ENCODE measurements at regions not wholly inside any gene's neighbourhood (a gene's known extent, or its start where the extent isn't known, plus 50 kb on each side); places are given as distances from the start of the nearest gene placed in this dataset.

- no peak for DNase-seq
- H3K9me3 ChIP-seq (ENCODE audit: control insufficient read depth, low read length), result no peaks in the 10 kb centered on the region
- H3K4me1 ChIP-seq (ENCODE audit: control insufficient read depth, insufficient read depth, low read length, poor library complexity, severe bottlenecking), result no peaks in the 10 kb centered on the region
- no peaks in the 10 kb centered on the region for H3K36me3 ChIP-seq (ENCODE audit: control insufficient read depth, insufficient read depth, low read length)
- no peaks in the 10 kb centered on the region for H3K27me3 ChIP-seq (replicated peaks; ENCODE audit: control insufficient read depth, insufficient read depth, low read length, poor library complexity, severe bottlenecking)
- H3K4me3 ChIP-seq (ENCODE audit: insufficient read depth, low read depth, low read length, poor library complexity, severe bottlenecking), result no peak overlapping the region
- H3K27ac ChIP-seq (ENCODE audit: insufficient read depth, low read length, poor library complexity, severe bottlenecking), result no peak overlapping the region
Measured at GRCh38 chr4:112002248-112002661, 143.0 kb upstream of the FAM241A start.

GRCh38 chr4:112003231-112003907 lies 141.9 kb upstream of the FAM241A start:
- Histone ChIP-seq H3K9me3 (ENCODE audit: control insufficient read depth, low read length) (no peaks in the 10 kb centered on the region), H3K4me3 (ENCODE audit: insufficient read depth, low read depth, low read length, poor library complexity, severe bottlenecking) (no peak overlapping the region), H3K36me3 (ENCODE audit: control insufficient read depth, insufficient read depth, low read length) (no peaks in the 10 kb centered on the region), H3K27ac (ENCODE audit: insufficient read depth, low read length, poor library complexity, severe bottlenecking) (no peak overlapping the region), H3K27me3 (replicated peaks; ENCODE audit: control insufficient read depth, insufficient read depth, low read length, poor library complexity, severe bottlenecking) (no peaks in the 10 kb centered on the region), H3K4me1 (ENCODE audit: control insufficient read depth, insufficient read depth, low read length, poor library complexity, severe bottlenecking) (no peaks in the 10 kb centered on the region)
- no peak for DNase-seq

- Histone ChIP-seq H3K27ac (ENCODE audit: insufficient read depth, low read length, poor library complexity, severe bottlenecking) (no peak overlapping the region), H3K27me3 (replicated peaks; ENCODE audit: control insufficient read depth, insufficient read depth, low read length, poor library complexity, severe bottlenecking) (no peaks in the 10 kb centered on the region), H3K4me3 (ENCODE audit: insufficient read depth, low read depth, low read length, poor library complexity, severe bottlenecking) (no peak overlapping the region), H3K36me3 (ENCODE audit: control insufficient read depth, insufficient read depth, low read length) (no peaks in the 10 kb centered on the region), H3K9me3 (ENCODE audit: control insufficient read depth, low read length) (no peaks in the 10 kb centered on the region), H3K4me1 (ENCODE audit: control insufficient read depth, insufficient read depth, low read length, poor library complexity, severe bottlenecking) (no peaks in the 10 kb centered on the region)
- DNase-seq, result no peak
Measured at GRCh38 chr4:112005027-112005426, 140.2 kb upstream of the FAM241A start.

- Histone ChIP-seq H3K9me3 (ENCODE audit: control insufficient read depth, low read length) (no peaks in the 10 kb centered on the region), H3K27me3 (replicated peaks; ENCODE audit: control insufficient read depth, insufficient read depth, low read length, poor library complexity, severe bottlenecking) (no peaks in the 10 kb centered on the region), H3K27ac (ENCODE audit: insufficient read depth, low read length, poor library complexity, severe bottlenecking) (no peak overlapping the region), H3K4me1 (ENCODE audit: control insufficient read depth, insufficient read depth, low read length, poor library complexity, severe bottlenecking) (no peaks in the 10 kb centered on the region), H3K36me3 (ENCODE audit: control insufficient read depth, insufficient read depth, low read length) (no peaks in the 10 kb centered on the region), H3K4me3 (ENCODE audit: insufficient read depth, low read depth, low read length, poor library complexity, severe bottlenecking) (no peak overlapping the region)
- DNase-seq, result no peak
Measured at GRCh38 chr4:112007391-112007790, 137.9 kb upstream of the FAM241A start.

- DNase-seq, result no peak
- H3K27me3 ChIP-seq (replicated peaks; ENCODE audit: control insufficient read depth, insufficient read depth, low read length, poor library complexity, severe bottlenecking), result no peaks in the 10 kb centered on the region
- H3K9me3 ChIP-seq (ENCODE audit: control insufficient read depth, low read length), result no peaks in the 10 kb centered on the region
- no peak overlapping the region for H3K27ac ChIP-seq (ENCODE audit: insufficient read depth, low read length, poor library complexity, severe bottlenecking)
- H3K4me3 ChIP-seq (ENCODE audit: insufficient read depth, low read depth, low read length, poor library complexity, severe bottlenecking), result no peak overlapping the region
- no peaks in the 10 kb centered on the region for H3K4me1 ChIP-seq (ENCODE audit: control insufficient read depth, insufficient read depth, low read length, poor library complexity, severe bottlenecking)
- H3K36me3 ChIP-seq (ENCODE audit: control insufficient read depth, insufficient read depth, low read length), result no peaks in the 10 kb centered on the region
Measured at GRCh38 chr4:112015960-112016359, 129.3 kb upstream of the FAM241A start.

GRCh38 chr4:112023402-112023950 lies 121.8 kb upstream of the FAM241A start:
- no peak for DNase-seq
- Histone ChIP-seq H3K4me1 (ENCODE audit: control insufficient read depth, insufficient read depth, low read length, poor library complexity, severe bottlenecking) (no peaks in the 10 kb centered on the region), H3K36me3 (ENCODE audit: control insufficient read depth, insufficient read depth, low read length) (no peaks in the 10 kb centered on the region), H3K4me3 (ENCODE audit: insufficient read depth, low read depth, low read length, poor library complexity, severe bottlenecking) (no peak overlapping the region), H3K27ac (ENCODE audit: insufficient read depth, low read length, poor library complexity, severe bottlenecking) (no peak overlapping the region), H3K9me3 (ENCODE audit: control insufficient read depth, low read length) (no peaks in the 10 kb centered on the region), H3K27me3 (replicated peaks; ENCODE audit: control insufficient read depth, insufficient read depth, low read length, poor library complexity, severe bottlenecking) (no peaks in the 10 kb centered on the region)

- no peaks in the 10 kb centered on the region for H3K9me3 ChIP-seq (ENCODE audit: control insufficient read depth, low read length)
- H3K4me3 ChIP-seq (ENCODE audit: insufficient read depth, low read depth, low read length, poor library complexity, severe bottlenecking), result no peak overlapping the region
- no peak overlapping the region for H3K27ac ChIP-seq (ENCODE audit: insufficient read depth, low read length, poor library complexity, severe bottlenecking)
- DNase-seq, result no peak
- H3K4me1 ChIP-seq (ENCODE audit: control insufficient read depth, insufficient read depth, low read length, poor library complexity, severe bottlenecking), result no peaks in the 10 kb centered on the region
- H3K27me3 ChIP-seq (replicated peaks; ENCODE audit: control insufficient read depth, insufficient read depth, low read length, poor library complexity, severe bottlenecking), result no peaks in the 10 kb centered on the region
- no peaks in the 10 kb centered on the region for H3K36me3 ChIP-seq (ENCODE audit: control insufficient read depth, insufficient read depth, low read length)
Measured at GRCh38 chr4:112026058-112026457, 119.2 kb upstream of the FAM241A start.

GRCh38 chr4:112029771-112030171 lies 115.5 kb upstream of the FAM241A start:
- no peak overlapping the region for H3K4me3 ChIP-seq (ENCODE audit: insufficient read depth, low read depth, low read length, poor library complexity, severe bottlenecking)
- H3K4me1 ChIP-seq (ENCODE audit: control insufficient read depth, insufficient read depth, low read length, poor library complexity, severe bottlenecking), result no peaks in the 10 kb centered on the region
- H3K9me3 ChIP-seq (ENCODE audit: control insufficient read depth, low read length), result no peaks in the 10 kb centered on the region
- DNase-seq, result no peak
- H3K27ac ChIP-seq (ENCODE audit: insufficient read depth, low read length, poor library complexity, severe bottlenecking), result no peak overlapping the region
- no peaks in the 10 kb centered on the region for H3K27me3 ChIP-seq (replicated peaks; ENCODE audit: control insufficient read depth, insufficient read depth, low read length, poor library complexity, severe bottlenecking)
- no peaks in the 10 kb centered on the region for H3K36me3 ChIP-seq (ENCODE audit: control insufficient read depth, insufficient read depth, low read length)

- Histone ChIP-seq H3K4me3 (ENCODE audit: insufficient read depth, low read depth, low read length, poor library complexity, severe bottlenecking) (no peak overlapping the region), H3K27me3 (replicated peaks; ENCODE audit: control insufficient read depth, insufficient read depth, low read length, poor library complexity, severe bottlenecking) (no peaks in the 10 kb centered on the region), H3K4me1 (ENCODE audit: control insufficient read depth, insufficient read depth, low read length, poor library complexity, severe bottlenecking) (no peaks in the 10 kb centered on the region), H3K27ac (ENCODE audit: insufficient read depth, low read length, poor library complexity, severe bottlenecking) (no peak overlapping the region), H3K36me3 (ENCODE audit: control insufficient read depth, insufficient read depth, low read length) (no peaks in the 10 kb centered on the region), H3K9me3 (ENCODE audit: control insufficient read depth, low read length) (no peaks in the 10 kb centered on the region)
- no peak for DNase-seq
Measured at GRCh38 chr4:112031712-112032328, 113.4 kb upstream of the FAM241A start.

GRCh38 chr4:112036886-112037285 lies 108.4 kb upstream of the FAM241A start:
- no peak overlapping the region for H3K27ac ChIP-seq (ENCODE audit: insufficient read depth, low read length, poor library complexity, severe bottlenecking)
- H3K36me3 ChIP-seq (ENCODE audit: control insufficient read depth, insufficient read depth, low read length), result no peaks in the 10 kb centered on the region
- no peaks in the 10 kb centered on the region for H3K9me3 ChIP-seq (ENCODE audit: control insufficient read depth, low read length)
- DNase-seq, result no peak
- no peaks in the 10 kb centered on the region for H3K4me1 ChIP-seq (ENCODE audit: control insufficient read depth, insufficient read depth, low read length, poor library complexity, severe bottlenecking)
- no peaks in the 10 kb centered on the region for H3K27me3 ChIP-seq (replicated peaks; ENCODE audit: control insufficient read depth, insufficient read depth, low read length, poor library complexity, severe bottlenecking)
- H3K4me3 ChIP-seq (ENCODE audit: insufficient read depth, low read depth, low read length, poor library complexity, severe bottlenecking), result no peak overlapping the region
